Naive B cell (primary cell): ENCODE measurements at regions not wholly inside any gene's neighbourhood (a gene's known extent, or its start where the extent isn't known, plus 50 kb on each side); places are given as distances from the start of the nearest gene placed in this dataset.

Experiments
- ATAC-seq, 2 donors: fragments of 150-1000 bp; cut with Tn5 transposase; 2 replicates each; pipeline ENCODE4 v1.10.0; 2021; ENCODE audit warnings: low read depth in 2 of 2, mild to moderate bottlenecking in 2 of 2, moderate library complexity in 2 of 2
- DNase-seq: peaks from one replicate; pipeline ENCODE4 v3.0.0; 2022
- H3K27ac Mint-ChIP-seq, 6 donors: one replicate each; pipeline ENCODE4 v1.8.0; 2020 to 2022; ENCODE audit warnings: mild to moderate bottlenecking in 6 of 6, mixed read lengths in 6 of 6, moderate library complexity in 5 of 6, inconsistent platforms in 2 of 6
- H3K27me3 Mint-ChIP-seq, 3 donors: one replicate each; pipeline ENCODE4 v1.8.0; 2021 to 2022; ENCODE audit warnings: mixed read lengths in 3 of 3, mild to moderate bottlenecking in 1 of 3
- H3K36me3 Mint-ChIP-seq, 2 donors: one replicate each; pipeline ENCODE4 v1.8.0; 2020 to 2022; ENCODE audit warnings: mixed read lengths in 2 of 2, inconsistent platforms in 1 of 2, mild to moderate bottlenecking in 1 of 2
- H3K4me1 Mint-ChIP-seq, 3 donors: one replicate each; pipeline ENCODE4 v1.8.0; 2020 to 2022; ENCODE audit warnings: mixed read lengths in 3 of 3, inconsistent platforms in 1 of 3, mild to moderate bottlenecking in 1 of 3, moderate library complexity in 1 of 3
- H3K4me3 Mint-ChIP-seq, 8 donors: one replicate each; pipeline ENCODE4 v1.8.0; 2020 to 2022; ENCODE audit warnings: mild to moderate bottlenecking in 8 of 8, mixed read lengths in 8 of 8, moderate library complexity in 8 of 8, inconsistent platforms in 2 of 8
- H3K9me3 Mint-ChIP-seq, 7 donors: one replicate each; pipeline ENCODE4 v1.8.0; 2020 to 2022; ENCODE audit warnings: mixed read lengths in 7 of 7, mild to moderate bottlenecking in 5 of 7, inconsistent platforms in 2 of 7, moderate library complexity in 1 of 7

DNA sequence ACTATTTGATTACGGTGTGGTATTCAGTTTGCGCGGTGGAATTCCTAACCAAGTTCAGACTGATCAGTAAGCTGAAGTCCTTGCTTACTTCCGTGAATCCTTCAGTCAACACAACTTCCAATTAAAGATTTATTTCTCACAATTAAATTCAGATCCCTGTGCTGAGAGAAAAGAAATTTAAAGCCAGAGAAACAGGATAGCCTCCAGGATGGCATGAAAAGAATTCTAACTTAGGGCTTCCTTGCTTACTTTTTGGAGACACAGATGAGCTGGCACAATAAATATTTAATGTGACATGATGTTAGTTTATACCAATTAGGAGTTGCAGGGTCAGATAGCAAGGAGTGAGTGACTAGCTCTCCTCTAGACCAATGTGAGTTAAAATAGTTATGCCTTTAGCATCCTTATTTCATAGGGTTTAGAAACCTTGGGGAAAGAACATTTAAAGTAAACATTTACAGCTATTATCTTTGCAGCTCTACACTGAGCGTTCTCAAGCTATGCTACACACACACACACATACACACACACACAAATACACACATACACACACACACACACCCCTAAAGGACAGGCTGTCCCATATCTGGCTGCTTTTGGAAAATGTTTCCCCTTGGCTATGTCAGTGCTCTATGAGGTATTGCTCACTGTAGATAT, 151.0 kb downstream of the TRIB2 start:
- Mint-ChIP-seq H3K4me3 (no peak overlapping the region), H3K9me3 (peaks cover 6 to 27% (median 20%) of the 10 kb centered on the region in 7 donors), H3K36me3 (peaks cover 8 to 18% of the 10 kb centered on the region in 2 donors), H3K4me1 (peaks cover 0 to 3% (median 0%) of the 10 kb centered on the region in 3 donors), H3K27ac (no peak overlapping the region), H3K27me3 (peaks cover 22 to 41% (median 28%) of the 10 kb centered on the region in 3 donors)
- no peak for DNase-seq
- no peak for ATAC-seq

DNA sequence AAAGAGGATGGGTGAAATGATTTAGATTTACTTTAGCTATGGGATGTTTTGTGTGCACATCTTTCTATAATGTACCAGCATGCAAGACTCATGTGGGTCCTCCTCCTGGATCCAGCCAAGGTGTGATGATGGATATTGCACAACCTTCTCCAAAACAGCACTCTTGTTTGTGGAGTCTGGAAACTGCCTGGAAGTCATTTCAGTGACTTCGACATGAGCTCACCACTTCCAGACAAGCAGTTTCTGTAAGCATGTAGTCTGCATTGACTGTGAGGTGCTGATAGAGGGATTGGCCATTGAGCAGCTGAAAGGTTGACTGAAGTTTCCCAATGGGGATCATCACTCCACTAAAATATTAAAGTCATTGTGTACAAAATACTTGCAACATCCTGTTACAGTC, 154.0 kb downstream of the TRIB2 start:
- peaks cover 0 to 2% of the 10 kb centered on the region in 2 donors for H3K36me3 Mint-ChIP-seq
- H3K4me3 Mint-ChIP-seq = no peak overlapping the region
- peaks cover 27 to 46% (median 43%) of the 10 kb centered on the region in 3 donors for H3K27me3 Mint-ChIP-seq
- DNase-seq = no peak
- no peak for ATAC-seq
- peaks cover 0 to 2% (median under 1%) of the 10 kb centered on the region in 7 donors for H3K9me3 Mint-ChIP-seq
- H3K27ac Mint-ChIP-seq = no peak overlapping the region
- H3K4me1 Mint-ChIP-seq = no peaks in the 10 kb centered on the region

DNA sequence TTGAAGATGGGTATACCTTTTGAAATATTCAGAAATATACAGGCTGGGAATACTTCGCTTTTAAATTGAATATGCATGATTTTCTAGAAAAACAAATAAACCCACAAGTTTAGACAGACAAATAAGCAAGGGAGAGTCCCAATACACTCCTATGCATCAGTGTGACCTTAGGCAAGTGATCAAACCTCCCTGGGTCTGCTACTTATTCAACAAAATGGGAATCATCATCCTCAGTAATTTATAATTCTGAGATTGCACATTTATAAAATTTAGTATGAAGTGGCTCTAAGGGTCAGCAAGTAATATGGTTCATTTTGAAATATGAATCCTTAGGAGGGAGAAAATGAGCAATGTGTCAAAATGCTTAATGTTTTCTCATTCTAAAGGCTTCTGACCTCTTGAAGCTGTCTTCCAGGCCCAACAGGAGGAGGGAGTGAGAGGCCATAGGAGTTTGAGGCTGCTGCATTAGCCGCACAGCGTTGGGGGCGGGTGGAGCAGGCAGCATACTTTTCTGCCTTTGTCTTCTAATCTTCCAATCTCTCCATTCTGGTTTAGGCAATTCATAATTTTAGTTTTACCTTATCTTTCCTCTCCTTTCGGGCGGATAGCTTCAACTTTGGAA, 155.1 kb downstream of the TRIB2 start:
- DNase-seq = no peak
- no peaks in the 10 kb centered on the region for H3K36me3 Mint-ChIP-seq
- no peaks in the 10 kb centered on the region for H3K4me1 Mint-ChIP-seq
- H3K4me3 Mint-ChIP-seq = no peak overlapping the region
- ATAC-seq = no peak
- no peaks in the 10 kb centered on the region for H3K9me3 Mint-ChIP-seq
- H3K27ac Mint-ChIP-seq = no peak overlapping the region
- peaks cover 27 to 44% (median 40%) of the 10 kb centered on the region in 3 donors for H3K27me3 Mint-ChIP-seq

- Mint-ChIP-seq H3K4me3 (no peak overlapping the region), H3K36me3 (no peaks in the 10 kb centered on the region), H3K4me1 (no peaks in the 10 kb centered on the region), H3K9me3 (no peaks in the 10 kb centered on the region), H3K27me3 (peaks cover 8 to 26% (median 21%) of the 10 kb centered on the region in 3 donors), H3K27ac (no peak overlapping the region)
- ATAC-seq (no peak), DNase-seq (no peak)
These were observed 161.0 kb downstream of the TRIB2 start for GRCh38 chr2:12877761-12878160.

DNA sequence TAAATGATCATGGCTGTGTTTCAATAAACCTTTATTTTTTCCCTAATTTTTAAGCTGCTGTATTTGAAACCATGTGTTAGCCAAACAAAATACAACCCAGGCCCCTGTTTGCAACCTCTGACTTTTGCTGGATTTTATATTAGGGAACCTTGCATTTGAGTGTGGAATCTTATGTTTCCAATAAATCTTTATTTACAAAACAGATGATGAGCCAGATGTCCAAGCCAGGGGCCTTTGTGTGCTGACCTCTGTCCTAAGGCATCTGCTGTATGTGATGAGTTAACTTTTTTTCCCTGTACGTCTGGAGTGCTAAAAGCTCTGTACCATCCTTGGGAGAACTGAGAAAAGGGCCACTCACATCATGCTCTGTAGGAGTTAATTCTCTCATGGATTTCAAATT, 162.9 kb downstream of the TRIB2 start:
- H3K4me3 Mint-ChIP-seq = no peak overlapping the region
- no peaks in the 10 kb centered on the region for H3K4me1 Mint-ChIP-seq
- ATAC-seq = no peak
- H3K27me3 Mint-ChIP-seq = peaks cover 10 to 21% (median 16%) of the 10 kb centered on the region in 3 donors
- H3K27ac Mint-ChIP-seq = no peak overlapping the region
- H3K9me3 Mint-ChIP-seq = no peaks in the 10 kb centered on the region
- H3K36me3 Mint-ChIP-seq = no peaks in the 10 kb centered on the region
- no peak for DNase-seq

GRCh38 chr2:12881952-12882351, 165.2 kb downstream of the TRIB2 start:
- no peak overlapping the region for H3K27ac Mint-ChIP-seq
- H3K27me3 Mint-ChIP-seq = peaks cover 10 to 22% (median 21%) of the 10 kb centered on the region in 3 donors
- H3K9me3 Mint-ChIP-seq = no peaks in the 10 kb centered on the region
- ATAC-seq (no peak), DNase-seq (no peak)
- no peaks in the 10 kb centered on the region for H3K4me1 Mint-ChIP-seq
- H3K36me3 Mint-ChIP-seq = no peaks in the 10 kb centered on the region
- H3K4me3 Mint-ChIP-seq = no peak overlapping the region

GRCh38 chr2:12882393-12882792, 165.7 kb downstream of the TRIB2 start:
- no peaks in the 10 kb centered on the region for H3K36me3 Mint-ChIP-seq
- DNase-seq (no peak), ATAC-seq (no peak)
- H3K4me1 Mint-ChIP-seq = no peaks in the 10 kb centered on the region
- no peak overlapping the region for H3K27ac Mint-ChIP-seq
- H3K4me3 Mint-ChIP-seq = no peak overlapping the region
- no peaks in the 10 kb centered on the region for H3K9me3 Mint-ChIP-seq
- H3K27me3 Mint-ChIP-seq = peaks cover 10 to 22% (median 21%) of the 10 kb centered on the region in 3 donors

DNA sequence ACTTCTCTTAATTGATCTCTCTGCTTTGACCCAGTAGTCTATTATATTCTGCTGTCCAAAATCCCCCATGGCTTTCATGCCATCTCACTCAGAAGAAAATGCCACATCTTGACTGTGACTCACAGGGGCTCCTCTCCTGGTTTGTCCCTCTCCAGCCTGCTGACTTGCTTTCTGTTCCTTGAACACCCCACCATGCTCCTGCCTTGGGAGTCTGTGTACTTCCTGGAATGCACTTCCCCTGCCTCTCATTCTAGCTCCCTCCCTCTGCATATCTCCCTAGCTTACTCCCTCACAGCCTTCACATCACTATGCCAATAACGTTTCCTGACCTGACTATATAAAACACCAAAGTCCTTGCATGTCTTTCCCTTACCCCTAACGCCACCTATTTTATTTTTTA, 167.2 kb downstream of the TRIB2 start:
- H3K27ac Mint-ChIP-seq = no peak overlapping the region
- ATAC-seq = no peak
- H3K27me3 Mint-ChIP-seq = peaks cover 10 to 26% (median 22%) of the 10 kb centered on the region in 3 donors
- H3K4me3 Mint-ChIP-seq = no peak overlapping the region
- no peaks in the 10 kb centered on the region for H3K9me3 Mint-ChIP-seq
- DNase-seq = no peak
- no peaks in the 10 kb centered on the region for H3K4me1 Mint-ChIP-seq
- H3K36me3 Mint-ChIP-seq = no peaks in the 10 kb centered on the region

- no peak overlapping the region for H3K4me3 Mint-ChIP-seq
- ATAC-seq = no peak
- H3K9me3 Mint-ChIP-seq = no peaks in the 10 kb centered on the region
- no peak for DNase-seq
- peaks cover 10 to 30% (median 28%) of the 10 kb centered on the region in 3 donors for H3K27me3 Mint-ChIP-seq
- no peak overlapping the region for H3K27ac Mint-ChIP-seq
- H3K4me1 Mint-ChIP-seq = no peaks in the 10 kb centered on the region
- H3K36me3 Mint-ChIP-seq = no peaks in the 10 kb centered on the region
These were observed 168.1 kb downstream of the TRIB2 start for GRCh38 chr2:12884713-12885282.

GRCh38 chr2:12890066-12890465, 173.3 kb downstream of the TRIB2 start:
- no peak overlapping the region for H3K4me3 Mint-ChIP-seq
- peaks cover 6 to 34% (median 28%) of the 10 kb centered on the region in 3 donors for H3K27me3 Mint-ChIP-seq
- peaks cover 7 to 31% (median 21%) of the 10 kb centered on the region in 7 donors for H3K9me3 Mint-ChIP-seq
- H3K4me1 Mint-ChIP-seq = no peaks in the 10 kb centered on the region
- H3K36me3 Mint-ChIP-seq = peaks cover 9 to 21% of the 10 kb centered on the region in 2 donors
- no peak overlapping the region for H3K27ac Mint-ChIP-seq
- ATAC-seq (no peak), DNase-seq (no peak)

DNA sequence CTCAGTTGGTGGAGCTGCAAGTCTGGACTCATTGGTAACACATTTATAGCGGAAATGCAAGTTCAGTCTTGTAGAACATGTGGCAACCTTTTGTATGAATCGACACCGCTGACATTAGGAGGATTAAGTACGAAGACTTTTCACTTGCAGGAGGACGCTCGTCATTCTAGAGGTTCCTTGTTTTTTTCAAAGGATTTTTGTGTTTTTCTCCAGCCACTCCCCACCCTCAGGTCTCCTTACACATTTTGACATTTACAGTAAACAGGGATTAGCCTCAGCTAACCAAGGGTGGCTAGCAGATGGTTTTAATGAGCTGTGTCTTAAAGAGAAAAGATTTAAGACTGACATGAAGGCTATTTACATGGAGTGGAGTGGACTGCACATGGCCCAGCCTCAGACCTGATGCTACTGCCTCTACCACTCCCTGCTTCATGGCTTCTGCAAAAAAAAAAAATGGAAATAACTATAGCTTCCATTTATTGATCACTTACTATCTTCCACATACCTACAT, 173.8 kb downstream of the TRIB2 start:
- peaks cover 9 to 25% of the 10 kb centered on the region in 2 donors for H3K36me3 Mint-ChIP-seq
- H3K27ac Mint-ChIP-seq = no peak overlapping the region
- H3K4me3 Mint-ChIP-seq = no peak overlapping the region
- no peak for DNase-seq
- ATAC-seq = no peak
- H3K9me3 Mint-ChIP-seq = peaks cover 7 to 35% (median 25%) of the 10 kb centered on the region in 7 donors
- H3K27me3 Mint-ChIP-seq = peaks cover 6 to 37% (median 32%) of the 10 kb centered on the region in 3 donors
- no peaks in the 10 kb centered on the region for H3K4me1 Mint-ChIP-seq

GRCh38 chr2:12895017-12895416, 178.3 kb downstream of the TRIB2 start:
- peaks cover 9 to 25% of the 10 kb centered on the region in 2 donors for H3K36me3 Mint-ChIP-seq
- H3K27me3 Mint-ChIP-seq = peaks cover 9 to 31% (median 22%) of the 10 kb centered on the region in 3 donors
- H3K4me3 Mint-ChIP-seq = no peak overlapping the region
- ATAC-seq = peak in 1 of 2 donors; percentile 61
- no peak for DNase-seq
- H3K27ac Mint-ChIP-seq = no peak overlapping the region
- peaks cover 7 to 8% (median 7%) of the 10 kb centered on the region in 3 donors for H3K4me1 Mint-ChIP-seq
- peaks cover 7 to 35% (median 26%) of the 10 kb centered on the region in 7 donors for H3K9me3 Mint-ChIP-seq

- Mint-ChIP-seq H3K27ac (no peak overlapping the region), H3K4me3 (no peak overlapping the region), H3K27me3 (peaks cover 14 to 33% (median 20%) of the 10 kb centered on the region in 3 donors), H3K36me3 (peaks cover 5 to 20% of the 10 kb centered on the region in 2 donors), H3K4me1 (peaks cover 7 to 8% (median 7%) of the 10 kb centered on the region in 3 donors), H3K9me3 (peaks cover 7 to 30% (median 24%) of the 10 kb centered on the region in 7 donors)
- ATAC-seq (no peak), DNase-seq (no peak)
These were observed 179.7 kb downstream of the TRIB2 start for GRCh38 chr2:12896318-12896982.
